Fibroblast of the aortic adventitia (primary cell): ENCODE measurements at regions not wholly inside any gene's neighbourhood (a gene's known extent, or its start where the extent isn't known, plus 50 kb on each side); places are given as distances from the start of the nearest gene placed in this dataset.

Experiments
- DNase-seq: peaks from one replicate; pipeline ENCODE4 v3.0.0-alpha.2; 2010; ENCODE audit warnings: low read depth
- H3K4me3 ChIP-seq: 2 replicates; pipeline ENCODE4 v1.5.1; 2011; ENCODE audit warnings: low read depth, mild to moderate bottlenecking, control low read depth, low read length, moderate library complexity
- CTCF ChIP-seq: IDR thresholded peaks from 2 replicates; pipeline ENCODE4 v1.5.1; 2011; ENCODE audit warnings: mild to moderate bottlenecking, low read length, control low read depth, inconsistent platforms; ENCODE audit not compliant: insufficient read depth

GRCh38 chr2:223222397-223222796, 170.4 kb downstream of the KCNE4 start:
- no peak for DNase-seq
- no peak for TF ChIP-seq CTCF

GRCh38 chr2:223223156-223223555, 171.2 kb downstream of the KCNE4 start:
- H3K4me3 ChIP-seq: no peak overlapping the region
- TF ChIP-seq CTCF: no peak
- DNase-seq: no peak

More at GRCh38 chr2:223222397-223222796, 170.4 kb downstream of the KCNE4 start:
- H3K4me3 ChIP-seq: no peak overlapping the region

- TF ChIP-seq CTCF: no peak
- H3K4me3 ChIP-seq: no peak overlapping the region
- no peak for DNase-seq
Observed at GRCh38 chr2:223225266-223225665, 173.3 kb downstream of the KCNE4 start.

- TF ChIP-seq CTCF: no peak
- DNase-seq: no peak
- no peak overlapping the region for H3K4me3 ChIP-seq
Observed at GRCh38 chr2:223226264-223226663, 174.3 kb downstream of the KCNE4 start.

GRCh38 chr2:223227338-223227737, 175.3 kb downstream of the KCNE4 start:
- H3K4me3 ChIP-seq: no peak overlapping the region
- no peak for TF ChIP-seq CTCF
- DNase-seq: no peak

GRCh38 chr2:223228871-223229270, 176.9 kb downstream of the KCNE4 start:
- DNase-seq: no peak
- no peak overlapping the region for H3K4me3 ChIP-seq
- TF ChIP-seq CTCF: no peak

- no peak for TF ChIP-seq CTCF
- no peak overlapping the region for H3K4me3 ChIP-seq
- no peak for DNase-seq
Observed at GRCh38 chr2:223230352-223230751, 178.4 kb downstream of the KCNE4 start.
